ENCODE measurements at regions not wholly inside any gene's neighbourhood (a gene's known extent, or its start where the extent isn't known, plus 50 kb on each side); places are given as distances from the start of the nearest gene placed in this dataset.

GRCh38 chr1:185373813-185374529 is 56.9 kb upstream of the IVNS1ABP start:
- H3K27ac ChIP-seq = peak overlapping the region in 1 of 4 donors; percentile 64
- no peaks in the 10 kb centered on the region for H3K4me1 ChIP-seq
- 67 to 84% methylated on average over 4 of the region's 4 CpGs for WGBS, 2 donors
- no peaks in the 10 kb centered on the region for H3K36me3 ChIP-seq (replicated peaks in 1 of 2; ENCODE audit: insufficient read depth in 1 of 2, low read depth in 2 of 2)
- intact Hi-C loops (cut with DNase I) = no loop called here
- H3K9me3 ChIP-seq = no peaks in the 10 kb centered on the region
- ATAC-seq = no peak
- no peak overlapping the region for H3K4me3 ChIP-seq
- peak in 1 of 4 donors; percentile 56 for DNase-seq
- no peaks in the 10 kb centered on the region for H3K27me3 ChIP-seq
- TF ChIP-seq, protein P1, sequence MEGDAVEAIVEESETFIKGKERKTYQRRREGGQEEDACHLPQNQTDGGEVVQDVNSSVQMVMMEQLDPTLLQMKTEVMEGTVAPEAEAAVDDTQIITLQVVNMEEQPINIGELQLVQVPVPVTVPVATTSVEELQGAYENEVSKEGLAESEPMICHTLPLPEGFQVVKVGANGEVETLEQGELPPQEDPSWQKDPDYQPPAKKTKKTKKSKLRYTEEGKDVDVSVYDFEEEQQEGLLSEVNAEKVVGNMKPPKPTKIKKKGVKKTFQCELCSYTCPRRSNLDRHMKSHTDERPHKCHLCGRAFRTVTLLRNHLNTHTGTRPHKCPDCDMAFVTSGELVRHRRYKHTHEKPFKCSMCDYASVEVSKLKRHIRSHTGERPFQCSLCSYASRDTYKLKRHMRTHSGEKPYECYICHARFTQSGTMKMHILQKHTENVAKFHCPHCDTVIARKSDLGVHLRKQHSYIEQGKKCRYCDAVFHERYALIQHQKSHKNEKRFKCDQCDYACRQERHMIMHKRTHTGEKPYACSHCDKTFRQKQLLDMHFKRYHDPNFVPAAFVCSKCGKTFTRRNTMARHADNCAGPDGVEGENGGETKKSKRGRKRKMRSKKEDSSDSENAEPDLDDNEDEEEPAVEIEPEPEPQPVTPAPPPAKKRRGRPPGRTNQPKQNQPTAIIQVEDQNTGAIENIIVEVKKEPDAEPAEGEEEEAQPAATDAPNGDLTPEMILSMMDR (IDR thresholded peaks at IDR 0.05) = no peak
- TF ChIP-seq POLR2A (IDR thresholded peaks at IDR 0.05) = no peak

- no peak for TF ChIP-seq POLR2A (IDR thresholded peaks at IDR 0.05)
- TF ChIP-seq, protein P1 (IDR thresholded peaks at IDR 0.05) = no peak
- intact Hi-C loops (cut with DNase I) = no loop called here
Observed at GRCh38 chr1:185369786-185370185, 52.7 kb upstream of the IVNS1ABP start.

GRCh38 chr1:185368913-185369491 is 52.0 kb upstream of the IVNS1ABP start:
- H3K27me3 ChIP-seq = no peaks in the 10 kb centered on the region
- ATAC-seq (no peak), DNase-seq (no peak)
- H3K36me3 ChIP-seq (replicated peaks in 1 of 2; ENCODE audit: insufficient read depth in 1 of 2, low read depth in 2 of 2) = no peaks in the 10 kb centered on the region
- no peak overlapping the region for H3K4me3 ChIP-seq
- no peaks in the 10 kb centered on the region for H3K9me3 ChIP-seq
- TF ChIP-seq, protein P1 (IDR thresholded peaks at IDR 0.05) = no peak
- TF ChIP-seq POLR2A (IDR thresholded peaks at IDR 0.05) = no peak
- H3K27ac ChIP-seq = no peak overlapping the region
- WGBS, 2 donors = 53 to 91% methylated on average over 1 of the region's 1 CpG
- intact Hi-C loops (cut with DNase I) = no loop called here
- no peaks in the 10 kb centered on the region for H3K4me1 ChIP-seq

More at GRCh38 chr1:185369786-185370185, 52.7 kb upstream of the IVNS1ABP start:
- no peak overlapping the region for H3K27ac ChIP-seq
- H3K9me3 ChIP-seq = no peaks in the 10 kb centered on the region
- no peaks in the 10 kb centered on the region for H3K27me3 ChIP-seq
- no peaks in the 10 kb centered on the region for H3K36me3 ChIP-seq (replicated peaks in 1 of 2; ENCODE audit: insufficient read depth in 1 of 2, low read depth in 2 of 2)
- H3K4me3 ChIP-seq = no peak overlapping the region
- no peak for DNase-seq
- 69 to 79% methylated on average over 3 to 4 of the region's 4 CpGs for WGBS, 2 donors
- H3K4me1 ChIP-seq = no peaks in the 10 kb centered on the region
- ATAC-seq = no peak

DNA sequence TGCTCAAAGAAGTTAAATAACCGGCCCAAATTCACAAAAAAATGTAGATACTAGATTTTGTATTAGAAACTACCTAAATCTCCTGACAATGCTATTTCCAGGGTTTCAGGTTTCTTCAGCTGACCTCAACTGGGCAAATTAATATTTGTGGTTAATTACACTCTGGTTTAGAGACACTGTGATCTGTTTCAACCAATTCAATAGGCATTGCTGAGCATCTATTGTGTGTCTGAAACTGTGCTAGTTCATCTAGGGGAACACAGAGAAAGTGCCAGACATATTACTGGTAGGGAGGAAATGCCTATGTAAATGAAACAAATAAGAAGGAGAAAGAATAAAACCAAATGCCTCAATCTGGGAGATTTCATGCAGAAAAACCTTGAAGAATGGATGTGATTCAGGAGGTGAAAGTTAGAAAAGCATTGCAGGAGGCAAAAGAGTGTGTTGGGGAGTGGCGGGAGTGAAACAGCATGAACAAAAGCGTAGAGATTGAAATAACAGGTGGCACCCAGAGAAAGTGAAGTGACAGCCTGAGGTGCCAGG is 51.3 kb upstream of the IVNS1ABP start:
- Histone ChIP-seq H3K36me3 (replicated peaks in 1 of 2; ENCODE audit: insufficient read depth in 1 of 2, low read depth in 2 of 2) (no peaks in the 10 kb centered on the region), H3K27ac (no peak overlapping the region), H3K27me3 (no peaks in the 10 kb centered on the region), H3K4me1 (no peaks in the 10 kb centered on the region), H3K4me3 (no peak overlapping the region), H3K9me3 (no peaks in the 10 kb centered on the region)
- DNase-seq (no peak), ATAC-seq (no peak)
- 95 to 96% methylated on average over 3 of the region's 3 CpGs for WGBS, 2 donors
- TF ChIP-seq, protein P1 (IDR thresholded peaks at IDR 0.05) = no peak
- no peak for TF ChIP-seq POLR2A (IDR thresholded peaks at IDR 0.05)
- intact Hi-C loops (cut with DNase I) = no loop called here
